Erythroblast (primary cell): ENCODE measurements at regions not wholly inside any gene's neighbourhood (a gene's known extent, or its start where the extent isn't known, plus 50 kb on each side); places are given as distances from the start of the nearest gene placed in this dataset.

Source experiments
- GATA1 ChIP-seq: IDR thresholded peaks from 2 replicates; pipeline ENCODE4 v1.6.1; 2011; ENCODE audit warnings: low read depth, mild to moderate bottlenecking, control low read depth, low read length, moderate library complexity
- POLR2A ChIP-seq: IDR thresholded peaks from 2 replicates; pipeline ENCODE4 v1.6.1; 2011; ENCODE audit warnings: mild to moderate bottlenecking, low read length

GRCh38 chr10:2202401-2202800, 465.1 kb upstream of the ADARB2 start:
- TF ChIP-seq POLR2A (no peak), GATA1 (no peak)
